ENCODE measurements at regions not wholly inside any gene's neighbourhood (a gene's known extent, or its start where the extent isn't known, plus 50 kb on each side); places are given as distances from the start of the nearest gene placed in this dataset.

DNA sequence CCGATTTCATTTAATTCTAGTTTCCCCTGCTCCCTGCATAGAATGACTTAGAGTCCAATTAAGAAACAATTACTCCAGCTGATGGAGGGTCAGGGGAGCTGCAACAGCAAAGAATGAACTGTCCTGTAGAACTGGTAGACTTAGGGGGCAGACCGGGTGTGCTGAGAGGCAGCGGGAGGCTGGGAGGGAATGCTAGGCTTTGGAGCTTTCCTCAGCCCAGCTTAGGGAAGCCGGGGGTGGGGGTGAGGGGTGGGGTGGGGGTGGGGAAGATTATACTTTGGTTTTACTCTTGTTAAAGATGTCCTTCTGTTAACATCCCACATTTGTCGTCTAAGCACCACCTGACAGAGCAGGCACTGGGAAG is 458.6 kb upstream of the ASIC2 start:
- H3K27ac ChIP-seq: no peak overlapping the region
- POLR2A ChIA-PET (ENCODE audit: low non-redundant PET): no interaction called here
- no peak for TF ChIP-seq CTCF (conservative IDR thresholded peaks at IDR 0.05; ENCODE audit: low read depth)
- no peak for DNase-seq (ENCODE audit: low spot score)
- CTCF ChIA-PET: interaction anchor here (0.7 to 1.1 kb wide), 3 partner anchors 11 to 863 kb away, joined by 3 to 7 read pairs (median 3); no protein-coding TSS in a partner anchor

GRCh38 chr17:33753452-33753851 is 460.4 kb upstream of the ASIC2 start:
- CTCF ChIA-PET: no interaction called here
- POLR2A ChIA-PET (ENCODE audit: low non-redundant PET): no interaction called here

DNA sequence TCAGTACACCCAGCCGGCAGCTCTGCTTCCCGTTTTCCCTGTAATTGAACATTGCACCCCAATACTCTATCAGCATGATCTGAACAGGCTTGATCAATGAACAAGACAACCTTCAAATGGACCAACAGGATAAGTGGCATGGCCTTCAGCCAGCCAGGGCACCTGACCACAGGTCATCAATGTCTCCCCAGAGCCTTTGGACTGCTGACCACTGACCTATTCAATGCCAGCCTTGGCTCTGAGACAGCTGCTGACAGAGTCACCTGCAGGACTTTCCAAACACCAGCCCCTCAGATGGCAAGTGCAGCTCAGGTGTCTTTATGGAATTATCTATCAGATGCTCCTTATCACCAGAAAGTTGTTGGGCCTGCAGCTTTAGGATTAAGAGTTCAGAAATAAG is 462.9 kb upstream of the ASIC2 start:
- POLR2A ChIA-PET (ENCODE audit: low non-redundant PET): no interaction called here
- CTCF ChIA-PET: interaction anchor here (0.6 kb wide), 1 partner anchor 150 kb away, joined by 3 read pairs; no protein-coding TSS in a partner anchor
- no peak for TF ChIP-seq CTCF (conservative IDR thresholded peaks at IDR 0.05; ENCODE audit: low read depth)
- DNase-seq (ENCODE audit: low spot score): no peak
- H3K27ac ChIP-seq: no peak overlapping the region

More at GRCh38 chr17:33753452-33753851, 460.4 kb upstream of the ASIC2 start:
- no peak for DNase-seq (ENCODE audit: low spot score)
- no peak overlapping the region for H3K27ac ChIP-seq
- TF ChIP-seq CTCF (conservative IDR thresholded peaks at IDR 0.05; ENCODE audit: low read depth): no peak

DNA sequence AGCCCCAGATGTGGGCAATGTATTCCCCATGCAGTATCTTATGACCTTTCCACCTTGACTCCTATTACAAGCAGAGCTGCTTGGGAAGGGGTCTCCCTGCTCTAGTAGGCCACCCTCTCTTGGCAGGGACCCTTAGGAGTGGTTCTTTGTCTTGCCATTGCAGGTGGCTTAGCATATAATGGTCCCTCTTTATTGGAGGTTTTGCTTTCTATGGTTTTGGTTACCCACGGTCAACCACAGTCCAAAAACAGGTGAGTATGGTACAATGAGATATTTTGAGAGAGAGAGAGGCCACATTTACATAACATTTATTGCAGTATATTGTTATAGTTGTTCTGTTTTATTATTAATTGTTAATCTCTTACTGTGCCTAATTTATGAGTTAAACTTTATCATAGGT is 472.8 kb upstream of the ASIC2 start:
- DNase-seq (ENCODE audit: low spot score): no peak
- no peak overlapping the region for H3K27ac ChIP-seq
- no peak for TF ChIP-seq CTCF (conservative IDR thresholded peaks at IDR 0.05; ENCODE audit: low read depth)
- CTCF ChIA-PET: interaction anchor here (0.6 kb wide), 1 partner anchor 52 kb away, joined by 3 read pairs; no protein-coding TSS in a partner anchor
- POLR2A ChIA-PET (ENCODE audit: low non-redundant PET): no interaction called here

DNA sequence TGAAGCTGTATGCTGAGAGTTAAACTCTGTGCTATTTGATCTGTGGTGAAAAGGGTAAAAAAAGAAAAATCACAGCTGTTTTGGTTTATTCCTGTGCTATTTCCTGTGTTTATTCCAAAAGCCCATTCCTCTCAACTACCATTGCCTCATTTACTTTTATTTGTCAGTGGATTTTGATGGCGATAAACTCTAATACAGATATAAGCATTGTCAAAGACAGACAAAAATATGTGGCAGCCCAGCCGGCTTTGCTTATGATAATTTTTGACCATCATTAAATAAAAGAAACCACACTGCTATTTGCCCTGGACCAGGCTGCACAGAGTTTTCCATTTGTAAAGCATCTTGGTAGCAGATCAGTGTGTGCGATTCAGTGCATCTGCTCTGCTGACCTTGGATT is 473.6 kb upstream of the ASIC2 start:
- ChIA-PET POLR2A (ENCODE audit: low non-redundant PET) (no interaction called here), CTCF (interaction anchor here (1.0 kb wide), 1 partner anchor 16 kb away, joined by 4 read pairs; no protein-coding TSS in a partner anchor)
- no peak for TF ChIP-seq CTCF (conservative IDR thresholded peaks at IDR 0.05; ENCODE audit: low read depth)

DNA sequence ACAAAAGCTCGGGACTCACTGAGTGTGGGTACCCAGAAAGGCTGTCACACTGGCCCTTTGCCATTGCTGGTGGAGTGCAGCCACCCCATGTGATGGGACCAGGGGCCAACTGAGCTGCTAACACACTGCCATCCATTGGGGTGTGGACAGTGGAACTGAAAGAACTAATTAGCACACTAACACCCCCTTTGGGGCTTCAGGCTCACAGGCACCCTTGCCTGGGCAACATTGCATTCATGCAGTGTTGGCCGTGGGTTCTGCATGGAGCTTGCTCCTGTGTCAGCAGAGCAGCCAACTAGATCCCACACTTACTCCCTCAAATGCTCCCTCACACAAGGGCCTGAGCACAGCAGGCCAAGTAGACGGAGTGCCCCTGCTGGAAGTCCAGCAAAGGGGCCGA is 476.0 kb upstream of the ASIC2 start:
- H3K27ac ChIP-seq: no peak overlapping the region
- CTCF ChIA-PET: no interaction called here
- no peak for TF ChIP-seq CTCF (conservative IDR thresholded peaks at IDR 0.05; ENCODE audit: low read depth)
- DNase-seq (ENCODE audit: low spot score): no peak
- POLR2A ChIA-PET (ENCODE audit: low non-redundant PET): no interaction called here

More for the DNA sequence above, 473.6 kb upstream of the ASIC2 start:
- H3K27ac ChIP-seq: no peak overlapping the region
- no peak for DNase-seq (ENCODE audit: low spot score)

GRCh38 chr17:33776304-33776703 is 478.8 kb upstream of the CCL2 start:
- CTCF ChIA-PET: interaction anchor here (0.8 kb wide), 1 partner anchor 101 kb away, joined by 4 read pairs; no protein-coding TSS in a partner anchor
- DNase-seq (ENCODE audit: low spot score): no peak
- no peak for TF ChIP-seq CTCF (conservative IDR thresholded peaks at IDR 0.05; ENCODE audit: low read depth)
- no peak overlapping the region for H3K27ac ChIP-seq
- POLR2A ChIA-PET (ENCODE audit: low non-redundant PET): no interaction called here
